ENCODE measurements at regions not wholly inside any gene's neighbourhood (a gene's known extent, or its start where the extent isn't known, plus 50 kb on each side); places are given as distances from the start of the nearest gene placed in this dataset.

DNA sequence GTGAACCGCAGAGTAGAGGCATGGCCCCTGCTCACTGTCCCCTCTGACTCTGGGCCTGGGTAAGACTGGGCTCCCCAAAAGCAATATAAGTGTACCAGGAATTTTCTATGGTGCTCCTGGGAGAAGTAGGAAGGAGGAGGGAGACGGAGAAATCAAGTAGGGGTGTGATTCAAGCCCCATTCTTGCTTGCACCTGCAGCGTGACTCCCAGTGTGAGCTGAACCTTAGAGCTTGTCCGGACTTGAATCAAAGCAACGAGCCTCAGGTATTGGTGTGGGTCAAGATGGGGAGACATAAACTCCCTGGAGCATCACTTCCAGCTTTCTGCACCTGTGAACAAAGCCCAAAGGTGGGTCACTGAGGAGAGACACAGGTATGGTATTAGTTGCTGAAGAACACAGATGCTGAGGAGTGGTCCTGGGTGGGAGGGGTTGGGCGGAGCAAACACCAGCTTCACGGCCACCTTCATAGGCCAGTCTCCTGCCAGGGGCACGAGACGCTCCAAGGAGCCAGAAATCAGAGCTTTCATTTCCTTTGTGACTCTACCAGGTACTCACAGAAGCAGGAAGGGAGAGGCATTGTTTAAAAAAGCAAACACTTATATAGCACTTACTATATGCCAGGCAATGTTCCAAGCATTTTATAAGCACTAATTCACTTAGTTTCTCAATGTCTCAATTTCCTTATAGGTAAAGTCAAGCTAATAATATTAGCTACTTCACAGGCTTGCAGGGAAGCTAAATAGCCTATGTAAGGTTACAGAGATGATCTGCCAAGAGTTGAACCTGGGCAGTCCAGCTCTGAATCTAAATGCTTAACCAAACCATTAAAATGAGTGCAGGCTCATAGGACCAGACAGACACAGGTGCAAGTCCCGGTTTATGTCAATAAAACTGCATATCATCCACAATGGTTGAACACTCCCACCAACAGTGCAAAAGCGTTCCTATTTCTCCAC is 775.3 kb downstream of the UQCRFS1 start:
- TF ChIP-seq POLR2A (IDR thresholded peaks at IDR 0.05), result no peak
- TF ChIP-seq, protein P1, sequence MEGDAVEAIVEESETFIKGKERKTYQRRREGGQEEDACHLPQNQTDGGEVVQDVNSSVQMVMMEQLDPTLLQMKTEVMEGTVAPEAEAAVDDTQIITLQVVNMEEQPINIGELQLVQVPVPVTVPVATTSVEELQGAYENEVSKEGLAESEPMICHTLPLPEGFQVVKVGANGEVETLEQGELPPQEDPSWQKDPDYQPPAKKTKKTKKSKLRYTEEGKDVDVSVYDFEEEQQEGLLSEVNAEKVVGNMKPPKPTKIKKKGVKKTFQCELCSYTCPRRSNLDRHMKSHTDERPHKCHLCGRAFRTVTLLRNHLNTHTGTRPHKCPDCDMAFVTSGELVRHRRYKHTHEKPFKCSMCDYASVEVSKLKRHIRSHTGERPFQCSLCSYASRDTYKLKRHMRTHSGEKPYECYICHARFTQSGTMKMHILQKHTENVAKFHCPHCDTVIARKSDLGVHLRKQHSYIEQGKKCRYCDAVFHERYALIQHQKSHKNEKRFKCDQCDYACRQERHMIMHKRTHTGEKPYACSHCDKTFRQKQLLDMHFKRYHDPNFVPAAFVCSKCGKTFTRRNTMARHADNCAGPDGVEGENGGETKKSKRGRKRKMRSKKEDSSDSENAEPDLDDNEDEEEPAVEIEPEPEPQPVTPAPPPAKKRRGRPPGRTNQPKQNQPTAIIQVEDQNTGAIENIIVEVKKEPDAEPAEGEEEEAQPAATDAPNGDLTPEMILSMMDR (IDR thresholded peaks at IDR 0.05 in 8 of 11, conservative IDR thresholded peaks at IDR 0.05 in 3 of 11), result no peak

Measured in spleen (tissue), 7 donors.